Mesendoderm (in vitro differentiated cells): ENCODE measurements at regions not wholly inside any gene's neighbourhood (a gene's known extent, or its start where the extent isn't known, plus 50 kb on each side); places are given as distances from the start of the nearest gene placed in this dataset.
A peak's percentile ranks its signal among the peaks of the same experiment; 100 is the strongest.

ENCODE experiments used
- DNase-seq: peaks from one replicate; pipeline ENCODE4 v3.0.0; 2013
- H2AK5ac ChIP-seq: 2 replicates; pipeline ENCODE4 v1.6.1; 2013; ENCODE audit warnings: low read length, inconsistent platforms
- H2BK120ac ChIP-seq: 2 replicates; pipeline ENCODE4 v1.6.1; 2013; ENCODE audit warnings: low read depth, mild to moderate bottlenecking, low read length, moderate library complexity, mixed read lengths
- H2BK15ac ChIP-seq: replicated peaks from 2 replicates; pipeline ENCODE4 v1.6.1; 2013; ENCODE audit warnings: low read depth, mild to moderate bottlenecking, moderate library complexity
- H2BK5ac ChIP-seq: 2 replicates; pipeline ENCODE4 v1.6.1; 2013; ENCODE audit warnings: low read length, inconsistent platforms
- H3K18ac ChIP-seq: 2 replicates; pipeline ENCODE4 v1.6.1; 2013; ENCODE audit warnings: mild to moderate bottlenecking, low read length, mixed read lengths
- H3K23ac ChIP-seq: one replicate; pipeline ENCODE4 v1.6.1; 2013; ENCODE audit warnings: low read length
- H3K27ac ChIP-seq: 2 replicates; pipeline ENCODE4 v1.5.1; 2013; ENCODE audit warnings: low read depth, mild to moderate bottlenecking, inconsistent platforms, low read length, moderate library complexity
- H3K27me3 ChIP-seq: 2 replicates; pipeline ENCODE4 v1.6.1; 2013; ENCODE audit warnings: low read length, control low read depth, mild to moderate bottlenecking, inconsistent platforms; ENCODE audit not compliant: insufficient read depth, poor library complexity
- H3K36me3 ChIP-seq: 2 replicates; pipeline ENCODE4 v1.6.1; 2013; ENCODE audit warnings: low read length, inconsistent platforms; ENCODE audit not compliant: control insufficient read depth, insufficient read depth
- H3K4ac ChIP-seq: one replicate; pipeline ENCODE4 v1.6.1; 2013; ENCODE audit warnings: low read depth, mild to moderate bottlenecking, low read length, moderate library complexity
- H3K4me1 ChIP-seq: 2 replicates; pipeline ENCODE4 v1.6.1; 2013; ENCODE audit warnings: low read depth, low read length, inconsistent platforms; ENCODE audit not compliant: control insufficient read depth
- H3K4me2 ChIP-seq: 2 replicates; pipeline ENCODE4 v1.6.1; 2013; ENCODE audit warnings: low read length
- H3K4me3 ChIP-seq: 2 replicates; pipeline ENCODE4 v1.5.1; 2013; ENCODE audit warnings: mild to moderate bottlenecking, low read length
- H3K56ac ChIP-seq: one replicate; pipeline ENCODE4 v1.6.1; 2013; ENCODE audit warnings: low read length
- H3K79me1 ChIP-seq: 2 replicates; pipeline ENCODE4 v1.6.1; 2013; ENCODE audit warnings: low read length, inconsistent platforms
- H3K79me2 ChIP-seq: 2 replicates; pipeline ENCODE4 v1.6.1; 2013; ENCODE audit warnings: mild to moderate bottlenecking, low read length; ENCODE audit not compliant: control insufficient read depth, insufficient read depth
- H3K9ac ChIP-seq: 2 replicates; pipeline ENCODE4 v1.6.1; 2013; ENCODE audit warnings: low read length, inconsistent platforms
- H4K5ac ChIP-seq: one replicate; pipeline ENCODE4 v1.6.1; 2013; ENCODE audit warnings: low read length
- H4K8ac ChIP-seq: one replicate; pipeline ENCODE4 v1.6.1; 2013; ENCODE audit warnings: low read depth, mild to moderate bottlenecking, control low read depth, low read length, moderate library complexity
- WGBS: extraction: QIAGEN DNeasy Blood & Tissue Kit; methylation state at CpG from one replicate; pipeline ENCODE4 v1.1.7; 2013; ENCODE audit warnings: low lambda C conversion rate, missing lambda C conversion rate; ENCODE audit not compliant: insufficient coverage; ENCODE audit errors: extremely low coverage; 5-methylcytosine and 5-hydroxymethylcytosine counted together

DNA sequence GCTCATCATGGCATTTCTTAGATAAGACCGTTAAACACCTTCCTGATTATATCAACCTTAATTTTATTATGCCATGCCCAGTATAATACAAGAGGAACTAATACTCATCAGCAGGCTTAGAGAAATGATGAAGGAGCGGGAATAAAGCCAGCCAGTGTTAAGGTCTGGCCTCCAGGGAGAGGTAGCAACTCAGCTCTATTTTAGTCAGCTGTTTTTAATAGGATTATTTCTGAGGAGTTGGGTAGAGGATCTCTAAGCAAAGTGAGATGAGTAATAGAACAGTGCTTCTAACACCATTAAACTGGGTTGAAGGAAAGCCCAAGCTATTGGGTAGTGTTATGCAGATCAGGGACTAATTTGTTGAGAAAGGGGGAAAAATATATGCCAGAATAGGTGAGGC, 921.5 kb downstream of the TTLL7 start:
- Histone ChIP-seq H3K27me3 (no peaks in the 10 kb centered on the region), H2BK120ac (no peak overlapping the region)
- WGBS: no CpG with 5 or more reads among the region's 2 CpGs

DNA sequence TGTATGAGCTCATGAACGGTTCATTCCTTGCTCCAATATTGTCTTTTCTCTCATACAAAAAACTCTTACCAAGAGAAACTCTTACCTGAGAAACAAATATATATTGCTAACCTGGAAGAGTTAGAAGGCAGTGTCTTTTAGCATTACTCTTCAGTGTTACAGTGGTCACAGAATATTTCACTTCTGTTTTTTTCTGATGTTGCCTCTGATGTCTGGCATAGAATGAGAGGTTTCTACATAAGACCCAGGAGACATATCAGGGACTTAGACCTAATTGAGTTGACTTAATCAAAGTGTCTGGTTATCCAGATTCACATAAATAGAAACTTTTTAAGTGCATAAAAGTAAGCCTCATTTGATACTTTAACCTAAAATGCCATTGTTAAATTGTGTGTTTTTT, 923.8 kb downstream of the TTLL7 start:
- Histone ChIP-seq H2BK120ac (no peak overlapping the region), H2BK15ac (no peak overlapping the region), H4K5ac (no peak overlapping the region), H3K23ac (no peak overlapping the region), H3K79me1 (no peaks in the 10 kb centered on the region), H3K9ac (no peak overlapping the region), H3K79me2 (no peaks in the 10 kb centered on the region), H3K4ac (no peak overlapping the region), H3K56ac (no peak overlapping the region), H3K27me3 (no peaks in the 10 kb centered on the region), H2BK5ac (no peak overlapping the region), H3K27ac (no peak overlapping the region), H3K36me3 (no peaks in the 10 kb centered on the region), H4K8ac (no peak overlapping the region), H3K4me1 (no peaks in the 10 kb centered on the region), H3K4me2 (no peak overlapping the region), H3K18ac (no peak overlapping the region), H2AK5ac (no peak overlapping the region), H3K4me3 (no peak overlapping the region)
- no CpG with 5 or more reads among the region's 1 CpG for WGBS
- DNase-seq: no peak

More for the DNA sequence above, 921.5 kb downstream of the TTLL7 start:
- DNase-seq: no peak
- Histone ChIP-seq H2AK5ac (no peak overlapping the region), H3K27ac (no peak overlapping the region), H4K8ac (no peak overlapping the region), H3K4me1 (no peaks in the 10 kb centered on the region), H3K79me2 (no peaks in the 10 kb centered on the region), H2BK5ac (no peak overlapping the region), H3K4me2 (no peak overlapping the region), H3K4ac (no peak overlapping the region), H3K4me3 (no peak overlapping the region), H2BK15ac (no peak overlapping the region), H4K5ac (no peak overlapping the region), H3K79me1 (no peaks in the 10 kb centered on the region), H3K23ac (no peak overlapping the region), H3K56ac (no peak overlapping the region), H3K36me3 (no peaks in the 10 kb centered on the region), H3K9ac (no peak overlapping the region), H3K18ac (no peak overlapping the region)

DNA sequence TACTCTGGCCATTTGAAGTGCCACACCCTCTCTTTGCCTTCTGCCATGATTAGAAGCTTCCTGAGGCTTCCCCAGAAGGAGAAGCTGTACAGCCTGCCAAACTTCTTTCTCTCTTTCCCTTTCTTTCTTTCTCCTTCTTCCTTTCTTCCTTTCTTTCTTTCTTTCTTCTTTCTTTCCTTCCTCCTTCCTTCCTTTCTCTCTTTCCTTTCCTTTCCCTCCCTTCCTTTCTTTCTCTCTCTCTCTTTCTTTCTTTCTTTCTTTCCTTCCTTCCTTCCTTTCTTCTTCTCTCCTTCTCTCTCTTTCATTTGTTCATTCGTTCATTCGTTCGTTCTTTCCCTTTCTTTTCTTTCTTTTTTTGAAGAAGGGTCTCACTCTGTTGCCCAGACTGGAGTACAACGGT, 931.0 kb downstream of the TTLL7 start:
- Histone ChIP-seq H3K79me1 (no peaks in the 10 kb centered on the region), H3K9ac (no peak overlapping the region), H2BK120ac (no peak overlapping the region), H3K36me3 (no peaks in the 10 kb centered on the region), H3K79me2 (no peaks in the 10 kb centered on the region), H4K5ac (no peak overlapping the region), H3K27me3 (no peaks in the 10 kb centered on the region), H2BK5ac (no peak overlapping the region), H4K8ac (no peak overlapping the region), H3K4ac (no peak overlapping the region), H2BK15ac (no peak overlapping the region), H3K4me3 (no peak overlapping the region), H3K56ac (no peak overlapping the region), H3K23ac (no peak overlapping the region), H3K4me1 (no peaks in the 10 kb centered on the region), H3K27ac (no peak overlapping the region), H2AK5ac (no peak overlapping the region), H3K4me2 (no peak overlapping the region), H3K18ac (no peak overlapping the region)
- WGBS: no CpG with 5 or more reads among the region's 4 CpGs
- no peak for DNase-seq

DNA sequence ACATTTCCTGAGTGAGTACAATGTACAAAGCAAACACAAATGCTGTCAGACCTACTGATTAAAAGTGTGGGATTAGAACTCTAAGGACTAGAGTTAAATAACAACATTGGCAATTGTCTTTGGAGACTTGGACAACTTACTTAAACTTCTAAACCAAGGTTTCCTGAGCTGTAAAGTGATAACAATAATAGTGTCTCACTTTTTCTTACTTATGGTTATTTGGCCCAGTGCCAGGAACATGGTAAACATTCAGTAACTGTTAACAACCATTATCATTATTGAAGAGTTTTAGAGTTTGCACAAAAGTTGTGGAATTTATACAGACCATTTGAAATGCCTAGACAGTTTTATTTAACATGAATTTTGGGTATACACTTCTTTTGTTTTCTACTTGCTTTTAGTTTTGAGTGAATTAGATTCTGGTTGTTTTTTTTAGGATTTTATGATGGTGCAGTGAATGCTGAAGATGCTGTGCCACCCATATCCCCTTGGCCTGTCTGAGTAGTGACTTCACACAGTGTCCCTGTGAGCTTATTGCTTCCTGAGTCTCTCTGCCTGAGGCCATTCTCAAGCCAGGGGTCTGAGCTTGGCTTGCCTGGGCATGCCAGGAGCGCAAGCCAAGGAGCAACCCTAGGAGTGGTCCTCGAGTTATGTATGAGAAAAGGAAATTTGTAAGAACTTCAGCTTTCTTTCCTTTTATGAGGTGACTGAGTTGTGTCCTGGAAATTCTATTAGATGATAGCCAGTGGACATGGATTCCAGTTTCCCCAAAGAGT, 932.8 kb downstream of the TTLL7 start:
- DNase-seq: peak; percentile 3
- H2BK120ac ChIP-seq: no peak overlapping the region
- no peak overlapping the region for H3K18ac ChIP-seq
- no peak overlapping the region for H3K4me3 ChIP-seq
- no peaks in the 10 kb centered on the region for H3K79me1 ChIP-seq
- H3K36me3 ChIP-seq: no peaks in the 10 kb centered on the region
- no peak overlapping the region for H2AK5ac ChIP-seq
- no peaks in the 10 kb centered on the region for H3K27me3 ChIP-seq
- H3K4ac ChIP-seq: no peak overlapping the region
- no peak overlapping the region for H3K27ac ChIP-seq
- H3K79me2 ChIP-seq: no peaks in the 10 kb centered on the region
- no peak overlapping the region for H3K23ac ChIP-seq
- no peak overlapping the region for H3K4me2 ChIP-seq
- no peak overlapping the region for H2BK15ac ChIP-seq
- H4K8ac ChIP-seq: no peak overlapping the region
- H2BK5ac ChIP-seq: no peak overlapping the region
- H3K9ac ChIP-seq: no peak overlapping the region
- no peak overlapping the region for H4K5ac ChIP-seq
- H3K56ac ChIP-seq: no peak overlapping the region
- H3K4me1 ChIP-seq: no peaks in the 10 kb centered on the region
- WGBS: no CpG with 5 or more reads among the region's 2 CpGs

DNA sequence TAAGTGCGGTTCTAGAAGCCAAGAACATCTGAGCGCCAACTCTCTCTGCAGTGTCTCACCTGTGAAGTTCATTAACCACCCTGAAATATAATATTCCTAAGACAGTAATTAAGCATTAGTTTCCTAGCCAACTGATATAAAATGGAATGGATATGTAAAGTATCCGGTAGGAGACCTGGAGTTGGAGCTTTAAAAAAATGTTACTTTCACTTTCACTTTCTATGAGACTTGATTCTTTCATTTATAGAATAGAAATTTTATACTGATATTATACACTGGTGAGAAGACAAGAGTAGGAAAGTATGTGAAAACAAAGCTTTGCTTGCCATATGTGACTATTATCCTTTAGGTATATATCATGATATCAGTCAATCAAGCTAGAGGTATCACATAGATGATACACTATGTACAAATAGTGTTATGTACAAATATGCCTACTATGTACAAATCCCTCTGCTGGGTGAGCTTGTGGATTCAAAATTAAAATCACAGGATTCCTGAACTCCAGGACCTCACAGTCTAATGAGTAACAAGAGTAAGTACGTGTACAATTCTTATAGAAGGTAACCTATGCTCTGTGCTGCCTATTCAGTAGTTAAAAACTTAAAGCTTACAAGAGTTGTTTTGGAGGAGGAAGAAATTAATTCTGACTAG, 934.2 kb downstream of the TTLL7 start:
- Histone ChIP-seq H3K27ac (no peak overlapping the region), H2AK5ac (no peak overlapping the region), H3K18ac (no peak overlapping the region), H3K4me1 (no peaks in the 10 kb centered on the region), H4K5ac (no peak overlapping the region), H2BK5ac (no peak overlapping the region), H4K8ac (no peak overlapping the region), H3K79me2 (no peaks in the 10 kb centered on the region), H2BK15ac (no peak overlapping the region), H3K4me3 (no peak overlapping the region), H3K79me1 (no peaks in the 10 kb centered on the region), H3K4ac (no peak overlapping the region), H3K36me3 (no peaks in the 10 kb centered on the region), H3K23ac (no peak overlapping the region), H3K4me2 (no peak overlapping the region), H3K9ac (no peak overlapping the region), H2BK120ac (no peak overlapping the region), H3K56ac (no peak overlapping the region), H3K27me3 (no peaks in the 10 kb centered on the region)
- no CpG with 5 or more reads among the region's 4 CpGs for WGBS
- no peak for DNase-seq
